GM12874 (cell line): ENCODE measurements at regions not wholly inside any gene's neighbourhood (a gene's known extent, or its start where the extent isn't known, plus 50 kb on each side); places are given as distances from the start of the nearest gene placed in this dataset.

Experiments used
- TF ChIP-seq, protein P1 (sequence below): IDR thresholded peaks from 2 replicates; pipeline ENCODE4 v1.5.1; 2011; ENCODE audit warnings: low read depth, mild to moderate bottlenecking, control low read depth, low read length, moderate library complexity; ENCODE audit not compliant: insufficient read depth

GRCh38 chr11:11718511-11718910 is 96.7 kb upstream of the GALNT18 start:
- TF ChIP-seq, protein P1, sequence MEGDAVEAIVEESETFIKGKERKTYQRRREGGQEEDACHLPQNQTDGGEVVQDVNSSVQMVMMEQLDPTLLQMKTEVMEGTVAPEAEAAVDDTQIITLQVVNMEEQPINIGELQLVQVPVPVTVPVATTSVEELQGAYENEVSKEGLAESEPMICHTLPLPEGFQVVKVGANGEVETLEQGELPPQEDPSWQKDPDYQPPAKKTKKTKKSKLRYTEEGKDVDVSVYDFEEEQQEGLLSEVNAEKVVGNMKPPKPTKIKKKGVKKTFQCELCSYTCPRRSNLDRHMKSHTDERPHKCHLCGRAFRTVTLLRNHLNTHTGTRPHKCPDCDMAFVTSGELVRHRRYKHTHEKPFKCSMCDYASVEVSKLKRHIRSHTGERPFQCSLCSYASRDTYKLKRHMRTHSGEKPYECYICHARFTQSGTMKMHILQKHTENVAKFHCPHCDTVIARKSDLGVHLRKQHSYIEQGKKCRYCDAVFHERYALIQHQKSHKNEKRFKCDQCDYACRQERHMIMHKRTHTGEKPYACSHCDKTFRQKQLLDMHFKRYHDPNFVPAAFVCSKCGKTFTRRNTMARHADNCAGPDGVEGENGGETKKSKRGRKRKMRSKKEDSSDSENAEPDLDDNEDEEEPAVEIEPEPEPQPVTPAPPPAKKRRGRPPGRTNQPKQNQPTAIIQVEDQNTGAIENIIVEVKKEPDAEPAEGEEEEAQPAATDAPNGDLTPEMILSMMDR, result no peak

DNA sequence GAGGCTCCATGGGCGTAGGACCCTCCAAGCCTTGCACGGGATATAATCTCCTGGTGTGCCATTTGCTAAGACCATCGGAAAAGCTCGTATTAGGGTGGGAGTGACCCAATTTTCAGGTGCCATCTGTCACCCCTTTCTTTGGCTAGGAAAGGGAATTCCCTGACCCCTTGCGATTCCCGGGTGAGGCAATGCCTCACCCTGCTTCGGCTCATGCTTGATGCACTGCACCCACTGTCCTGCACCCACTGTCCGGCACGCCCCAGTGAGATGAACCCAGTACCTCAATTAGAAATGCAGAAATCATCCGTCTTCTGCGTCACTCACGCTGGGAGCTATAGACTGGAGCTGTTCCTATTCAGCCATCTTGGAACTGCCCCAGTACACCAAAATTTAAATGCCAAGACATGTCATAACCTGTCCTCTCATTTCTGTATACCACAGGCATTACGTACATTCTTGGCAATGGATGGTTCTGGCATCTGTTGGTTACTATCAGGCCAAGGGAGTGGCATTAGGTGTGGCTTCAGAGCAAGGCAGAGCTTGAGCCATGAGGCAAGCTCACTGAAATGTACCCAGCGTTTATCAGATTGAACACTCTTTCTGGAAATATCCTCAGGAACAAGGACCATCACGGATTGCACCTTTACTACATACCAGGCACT is 95.4 kb upstream of the GALNT18 start:
- TF ChIP-seq, protein P1, result no peak

GRCh38 chr11:11710556-11710955 is 88.8 kb upstream of the GALNT18 start:
- TF ChIP-seq, protein P1, result no peak

DNA sequence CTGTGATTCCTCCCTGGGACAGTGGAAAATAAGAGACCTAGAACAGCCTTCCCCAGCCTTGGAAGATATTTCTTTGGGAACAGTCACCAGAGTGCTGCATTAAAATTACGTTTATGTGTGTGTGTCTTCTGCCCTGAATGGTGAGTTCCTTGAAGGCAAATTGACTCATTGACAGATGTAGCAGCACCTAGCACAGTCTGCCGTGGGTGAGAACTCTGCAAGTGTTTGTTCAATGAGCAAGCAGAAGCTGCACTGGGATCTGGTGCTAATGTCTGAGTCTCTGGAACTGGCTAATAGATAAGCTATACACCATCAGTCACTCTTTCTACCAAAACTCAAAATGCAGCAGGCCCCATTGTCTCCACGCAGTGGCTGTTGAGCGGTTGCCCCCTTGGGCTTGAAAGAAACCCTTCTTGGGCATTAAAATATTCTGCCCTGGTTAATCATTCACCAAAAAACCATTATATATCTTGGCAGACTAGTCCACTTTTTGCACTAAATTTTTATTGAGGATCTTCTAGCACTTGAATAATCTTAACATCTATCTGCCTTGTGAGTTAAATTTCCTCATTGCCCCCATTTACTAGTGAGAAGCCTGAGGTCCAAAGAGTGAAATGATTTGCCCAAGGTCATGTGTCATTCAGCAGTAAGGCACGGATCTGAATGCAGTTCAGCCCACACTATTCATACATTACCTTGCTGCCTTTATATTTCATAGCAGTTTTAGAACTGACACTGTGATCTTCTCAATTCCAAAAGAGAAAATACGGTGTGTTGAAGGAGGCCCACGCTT is 87.8 kb upstream of the GALNT18 start:
- TF ChIP-seq, protein P1, result no peak

GRCh38 chr11:11708256-11708655 is 86.5 kb upstream of the GALNT18 start:
- TF ChIP-seq, protein P1, result no peak

GRCh38 chr11:11706028-11706427 is 84.2 kb upstream of the GALNT18 start:
- TF ChIP-seq, protein P1, result no peak

DNA sequence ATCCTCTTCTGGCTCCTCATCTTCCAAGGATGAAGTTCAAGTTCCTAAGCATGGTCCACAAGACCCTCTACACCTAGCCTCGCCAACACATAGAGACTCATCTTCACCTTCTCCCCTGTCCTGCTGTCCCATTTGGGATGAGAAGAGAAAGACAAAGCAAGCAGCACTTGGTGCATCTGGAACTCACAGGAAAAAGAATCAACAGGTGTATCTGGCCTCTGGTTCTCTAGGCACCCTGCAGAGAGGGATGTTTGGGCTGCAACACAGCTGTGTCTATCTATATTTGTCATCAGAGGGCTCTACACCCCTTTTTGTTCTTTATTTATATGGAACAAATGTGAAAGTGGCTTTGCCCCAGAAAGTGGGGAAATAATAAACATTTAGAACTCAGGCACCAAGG is 82.1 kb upstream of the GALNT18 start:
- TF ChIP-seq, protein P1, result no peak
